ENCODE measurements at regions not wholly inside any gene's neighbourhood (a gene's known extent, or its start where the extent isn't known, plus 50 kb on each side); places are given as distances from the start of the nearest gene placed in this dataset.

GRCh38 chr19:28402701-28403290 is 810.2 kb downstream of the UQCRFS1 start:
- no peak for TF ChIP-seq EZH2 (IDR thresholded peaks at IDR 0.05; ENCODE audit: low read depth)
- no peak for TF ChIP-seq CTCF (conservative IDR thresholded peaks at IDR 0.05)

Measured in PC-9 (cell line).